PC-9 (cell line): ENCODE measurements at regions not wholly inside any gene's neighbourhood (a gene's known extent, or its start where the extent isn't known, plus 50 kb on each side); places are given as distances from the start of the nearest gene placed in this dataset.

Experiments
- EZH2 ChIP-seq: fragments of 200-600 bp; sonication (generic); IDR thresholded peaks from 2 replicates; pipeline ENCODE4 v1.8.0; 2017; ENCODE audit warnings: antibody characterized with exemption, low read depth
- TF ChIP-seq, protein P1 (sequence below): fragments of 200-600 bp; sonication (generic); conservative IDR thresholded peaks from 2 replicates; pipeline ENCODE4 v1.6.1; 2017; ENCODE audit warnings: mixed run types, antibody characterized with exemption, mild to moderate bottlenecking, moderate library complexity

DNA sequence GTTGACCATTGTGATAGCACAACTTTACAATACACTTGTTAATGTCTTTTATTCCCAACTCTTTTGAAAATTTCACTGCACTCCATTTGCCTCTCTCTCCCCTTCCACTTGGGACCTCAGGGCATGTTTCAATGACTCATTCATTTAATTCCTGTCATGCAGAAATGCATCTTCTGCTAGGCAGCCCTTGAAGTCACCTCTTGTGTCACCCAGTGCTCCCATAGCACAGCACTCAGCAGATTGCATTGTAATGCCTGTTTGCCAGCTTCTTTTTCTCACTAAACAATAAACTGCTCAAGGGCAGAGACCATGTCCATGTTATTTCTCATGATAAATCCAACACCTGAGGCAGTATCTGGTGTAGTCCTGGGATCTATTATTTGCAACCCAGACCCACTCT, 85.9 kb upstream of the ACSL3 start:
- TF ChIP-seq, protein P1, sequence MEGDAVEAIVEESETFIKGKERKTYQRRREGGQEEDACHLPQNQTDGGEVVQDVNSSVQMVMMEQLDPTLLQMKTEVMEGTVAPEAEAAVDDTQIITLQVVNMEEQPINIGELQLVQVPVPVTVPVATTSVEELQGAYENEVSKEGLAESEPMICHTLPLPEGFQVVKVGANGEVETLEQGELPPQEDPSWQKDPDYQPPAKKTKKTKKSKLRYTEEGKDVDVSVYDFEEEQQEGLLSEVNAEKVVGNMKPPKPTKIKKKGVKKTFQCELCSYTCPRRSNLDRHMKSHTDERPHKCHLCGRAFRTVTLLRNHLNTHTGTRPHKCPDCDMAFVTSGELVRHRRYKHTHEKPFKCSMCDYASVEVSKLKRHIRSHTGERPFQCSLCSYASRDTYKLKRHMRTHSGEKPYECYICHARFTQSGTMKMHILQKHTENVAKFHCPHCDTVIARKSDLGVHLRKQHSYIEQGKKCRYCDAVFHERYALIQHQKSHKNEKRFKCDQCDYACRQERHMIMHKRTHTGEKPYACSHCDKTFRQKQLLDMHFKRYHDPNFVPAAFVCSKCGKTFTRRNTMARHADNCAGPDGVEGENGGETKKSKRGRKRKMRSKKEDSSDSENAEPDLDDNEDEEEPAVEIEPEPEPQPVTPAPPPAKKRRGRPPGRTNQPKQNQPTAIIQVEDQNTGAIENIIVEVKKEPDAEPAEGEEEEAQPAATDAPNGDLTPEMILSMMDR = no peak
- TF ChIP-seq EZH2 = no peak
